ENCODE measurements at regions not wholly inside any gene's neighbourhood (a gene's known extent, or its start where the extent isn't known, plus 50 kb on each side); places are given as distances from the start of the nearest gene placed in this dataset.
"Not testable (repeated sequence)": the region's sequence is repeated elsewhere in the genome, so short reads cannot be mapped to it uniquely, and the experiment has no call there.

DNA sequence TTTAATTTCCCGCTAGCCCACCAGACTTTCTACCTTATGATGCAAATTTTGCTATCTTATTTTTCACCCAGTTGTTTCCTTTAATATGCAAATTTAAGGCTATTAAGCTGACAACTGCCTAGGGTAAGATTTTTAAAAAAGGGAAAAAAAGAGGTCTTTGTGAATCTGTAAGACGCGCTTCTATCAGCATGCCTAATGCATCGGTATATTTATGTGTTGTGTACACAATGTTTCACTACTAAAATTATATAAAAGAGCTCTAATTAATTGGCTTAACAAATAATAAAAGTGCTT lies 386.6 kb downstream of the KIF20B start:
- in situ Hi-C loops (cut with MboI; ENCODE audit: low pct_unique_long_range_greater_than_20kb, low sequenced_read_pairs, unreplicated experiment) = no loop called here
- TF ChIP-seq, protein P1, sequence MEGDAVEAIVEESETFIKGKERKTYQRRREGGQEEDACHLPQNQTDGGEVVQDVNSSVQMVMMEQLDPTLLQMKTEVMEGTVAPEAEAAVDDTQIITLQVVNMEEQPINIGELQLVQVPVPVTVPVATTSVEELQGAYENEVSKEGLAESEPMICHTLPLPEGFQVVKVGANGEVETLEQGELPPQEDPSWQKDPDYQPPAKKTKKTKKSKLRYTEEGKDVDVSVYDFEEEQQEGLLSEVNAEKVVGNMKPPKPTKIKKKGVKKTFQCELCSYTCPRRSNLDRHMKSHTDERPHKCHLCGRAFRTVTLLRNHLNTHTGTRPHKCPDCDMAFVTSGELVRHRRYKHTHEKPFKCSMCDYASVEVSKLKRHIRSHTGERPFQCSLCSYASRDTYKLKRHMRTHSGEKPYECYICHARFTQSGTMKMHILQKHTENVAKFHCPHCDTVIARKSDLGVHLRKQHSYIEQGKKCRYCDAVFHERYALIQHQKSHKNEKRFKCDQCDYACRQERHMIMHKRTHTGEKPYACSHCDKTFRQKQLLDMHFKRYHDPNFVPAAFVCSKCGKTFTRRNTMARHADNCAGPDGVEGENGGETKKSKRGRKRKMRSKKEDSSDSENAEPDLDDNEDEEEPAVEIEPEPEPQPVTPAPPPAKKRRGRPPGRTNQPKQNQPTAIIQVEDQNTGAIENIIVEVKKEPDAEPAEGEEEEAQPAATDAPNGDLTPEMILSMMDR (IDR thresholded peaks at IDR 0.05; ENCODE audit: extremely low read depth, insufficient read depth, missing control alignments) = no peak

DNA sequence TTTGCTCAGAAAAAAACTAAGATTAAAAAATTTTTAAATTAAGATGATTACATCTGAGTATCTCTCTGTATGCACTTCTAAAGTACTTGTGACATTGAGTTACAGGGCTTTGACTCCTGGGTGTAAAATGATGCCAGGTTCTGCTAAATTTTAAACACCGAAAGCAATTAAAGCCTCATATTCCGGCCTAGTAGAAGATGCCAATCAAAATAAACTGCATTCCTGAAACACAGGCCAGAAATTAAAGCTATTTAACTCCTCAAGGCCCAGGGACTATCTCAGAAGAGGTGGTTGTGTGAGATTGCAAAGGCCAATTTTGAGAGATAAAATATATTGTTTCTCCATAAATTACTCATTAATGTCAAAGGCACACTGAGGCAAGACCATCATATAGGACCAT lies 388.3 kb downstream of the KIF20B start:
- TF ChIP-seq, protein P1 (IDR thresholded peaks at IDR 0.05; ENCODE audit: extremely low read depth, insufficient read depth, missing control alignments) = no peak
- no peak for DNase-seq (ENCODE audit: low spot score)
- in situ Hi-C loops (cut with MboI; ENCODE audit: low pct_unique_long_range_greater_than_20kb, low sequenced_read_pairs, unreplicated experiment) = no loop called here

More for the DNA sequence above, 386.6 kb downstream of the KIF20B start:
- no peak for DNase-seq (ENCODE audit: low spot score)

DNA sequence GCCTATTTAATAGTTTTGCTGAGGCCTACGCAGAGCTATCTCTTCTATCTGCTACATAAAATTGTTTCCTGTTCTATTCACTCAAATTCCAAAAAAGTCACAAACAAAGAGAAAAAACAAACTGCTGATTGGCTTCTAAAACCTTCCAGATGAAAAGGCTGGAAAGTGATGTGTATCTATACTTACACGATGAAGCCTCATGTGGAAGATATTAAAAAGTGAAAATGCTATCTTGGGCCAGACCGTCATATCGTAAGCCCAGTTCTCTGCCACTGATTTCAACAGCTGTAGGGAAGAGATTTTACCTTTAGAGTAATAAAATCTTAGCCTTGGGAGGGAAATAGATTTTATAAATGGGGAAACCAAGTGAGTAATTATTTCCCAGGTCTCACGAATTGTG lies 394.8 kb downstream of the KIF20B start:
- in situ Hi-C loops (cut with MboI; ENCODE audit: low pct_unique_long_range_greater_than_20kb, low sequenced_read_pairs, unreplicated experiment) = no loop called here
- TF ChIP-seq, protein P1 (IDR thresholded peaks at IDR 0.05; ENCODE audit: extremely low read depth, insufficient read depth, missing control alignments) = no peak
- no peak for DNase-seq (ENCODE audit: low spot score)

DNA sequence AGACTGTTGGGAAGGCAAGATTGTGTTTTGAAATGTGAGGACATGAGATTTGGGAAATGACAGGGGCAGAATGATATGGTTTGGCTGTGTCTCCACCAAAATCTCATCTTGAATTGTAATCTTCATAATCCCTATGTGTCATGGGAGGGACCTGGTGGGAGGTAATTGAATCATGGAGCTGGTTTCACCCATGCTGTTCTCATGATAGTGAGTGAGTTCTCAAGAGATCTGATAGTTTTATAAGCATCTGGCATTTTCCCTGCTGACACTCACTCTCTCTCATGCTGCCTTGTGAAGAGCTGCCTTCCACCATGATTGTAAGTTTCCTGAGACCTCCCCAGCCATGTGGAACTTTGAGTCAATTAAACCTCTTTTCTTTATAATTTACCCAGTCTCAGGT lies 406.2 kb downstream of the KIF20B start:
- DNase-seq (ENCODE audit: low spot score); in situ Hi-C loops (cut with MboI; ENCODE audit: low pct_unique_long_range_greater_than_20kb, low sequenced_read_pairs, unreplicated experiment): not testable (repeated sequence)

DNA sequence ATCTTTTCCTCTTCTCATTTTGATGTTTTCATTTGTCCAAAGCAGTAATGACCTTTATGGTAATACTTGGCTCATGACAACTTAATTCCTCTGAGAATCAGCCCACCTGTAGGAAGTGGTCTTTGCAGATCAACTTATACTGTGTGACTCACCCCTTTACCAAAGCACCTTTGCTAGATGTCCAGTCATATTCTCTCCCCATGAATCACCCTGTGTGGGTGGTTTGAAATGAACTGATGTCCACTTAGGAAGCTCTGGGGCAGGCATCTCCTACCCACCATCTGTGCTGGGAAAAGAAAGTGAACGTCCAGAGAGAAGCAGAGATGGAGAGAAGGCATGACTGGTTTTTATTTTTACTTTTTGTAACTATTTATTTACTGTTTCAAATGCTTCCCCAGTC lies 410.3 kb downstream of the KIF20B start:
- no peak for DNase-seq (ENCODE audit: low spot score)
- TF ChIP-seq, protein P1 (IDR thresholded peaks at IDR 0.05; ENCODE audit: extremely low read depth, insufficient read depth, missing control alignments) = no peak
- in situ Hi-C loops (cut with MboI; ENCODE audit: low pct_unique_long_range_greater_than_20kb, low sequenced_read_pairs, unreplicated experiment) = no loop called here

DNA sequence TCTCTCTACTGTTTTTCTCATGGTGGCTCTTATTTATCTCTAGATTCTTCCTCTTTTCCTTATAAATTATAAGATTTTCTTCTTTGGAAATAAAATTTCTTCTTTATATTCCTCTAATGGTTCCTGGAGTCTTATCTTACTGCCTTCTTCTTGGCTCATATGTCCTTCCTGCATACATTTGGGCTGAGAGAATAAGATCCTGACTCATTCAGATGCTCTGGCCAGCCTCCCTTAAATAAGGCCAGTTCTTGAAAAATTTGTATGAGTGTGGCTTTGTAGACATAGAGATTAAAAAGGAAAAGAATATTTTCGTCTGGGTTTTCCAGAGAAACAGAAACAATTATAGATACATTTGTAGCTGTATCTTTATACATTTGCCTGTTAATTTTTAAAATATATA lies 411.3 kb downstream of the KIF20B start:
- in situ Hi-C loops (cut with MboI; ENCODE audit: low pct_unique_long_range_greater_than_20kb, low sequenced_read_pairs, unreplicated experiment) = no loop called here
- DNase-seq (ENCODE audit: low spot score) = no peak
- TF ChIP-seq, protein P1 (IDR thresholded peaks at IDR 0.05; ENCODE audit: extremely low read depth, insufficient read depth, missing control alignments) = no peak

DNA sequence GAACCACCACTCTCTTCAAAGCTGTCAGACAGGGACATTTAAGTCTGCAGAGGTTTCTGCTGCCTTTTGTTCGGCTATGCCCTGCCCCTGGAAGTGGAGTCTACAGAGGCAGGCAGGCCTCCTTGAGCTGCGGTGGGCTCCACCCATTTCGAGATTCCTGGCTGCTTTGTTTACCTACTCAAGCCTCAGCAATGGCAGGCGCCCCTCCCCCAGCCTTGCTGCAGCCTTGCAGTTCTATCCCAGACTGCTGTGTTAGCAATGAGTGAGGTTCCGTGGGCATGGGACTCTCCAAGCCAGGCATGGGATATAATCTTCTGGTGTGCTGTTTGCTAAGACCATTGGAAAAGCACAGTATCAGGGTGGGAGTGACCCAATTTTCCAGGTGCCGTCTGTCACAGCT lies 417.2 kb downstream of the KIF20B start:
- DNase-seq (ENCODE audit: low spot score) = not testable (repeated sequence)

DNA sequence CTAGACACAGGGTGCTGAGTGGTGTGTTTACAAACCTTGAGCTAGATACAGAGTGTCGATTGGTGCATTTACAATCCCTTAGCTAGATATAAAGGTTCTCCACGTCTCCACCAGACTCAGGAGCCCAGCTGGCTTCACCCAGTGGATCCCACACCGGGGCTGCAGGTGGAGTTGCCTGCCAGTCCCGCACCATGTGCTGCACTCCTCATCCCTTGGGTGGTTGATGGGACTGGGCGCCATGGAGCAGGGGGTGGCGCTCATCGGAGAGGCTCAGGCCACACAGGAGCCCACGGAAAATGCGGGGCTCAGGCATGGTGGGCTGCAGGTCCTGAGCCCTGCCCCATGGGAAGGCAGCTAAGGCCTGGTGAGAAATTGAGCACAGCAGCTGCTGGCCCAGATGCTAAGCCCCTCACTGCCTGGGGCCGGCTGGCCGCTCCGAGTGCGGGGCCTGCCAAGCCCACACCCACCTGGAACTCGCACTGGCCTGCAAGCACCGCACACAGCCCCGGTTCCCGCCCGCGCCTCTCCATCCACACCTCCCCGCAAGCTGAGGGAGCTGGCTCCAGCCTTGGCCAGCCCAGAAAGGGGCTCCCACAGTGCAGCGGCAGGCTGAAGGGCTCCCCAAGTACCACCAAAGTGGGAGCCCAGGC lies 418.4 kb downstream of the KIF20B start:
- DNase-seq (ENCODE audit: low spot score); in situ Hi-C loops (cut with MboI; ENCODE audit: low pct_unique_long_range_greater_than_20kb, low sequenced_read_pairs, unreplicated experiment): not testable (repeated sequence)

More for the DNA sequence above, 417.2 kb downstream of the KIF20B start:
- in situ Hi-C loops (cut with MboI; ENCODE audit: low pct_unique_long_range_greater_than_20kb, low sequenced_read_pairs, unreplicated experiment) = not testable (repeated sequence)
